H9 (cell line): ENCODE measurements at regions not wholly inside any gene's neighbourhood (a gene's known extent, or its start where the extent isn't known, plus 50 kb on each side); places are given as distances from the start of the nearest gene placed in this dataset.

Experiments
- DNase-seq: peaks from one replicate; pipeline ENCODE4 v3.0.0-alpha.2; 2017
- H2AFZ ChIP-seq: one replicate; pipeline ENCODE4 v1.6.1; 2013; ENCODE audit warnings: mild to moderate bottlenecking, low read length, control low read depth, moderate library complexity
- H2AK5ac ChIP-seq: 2 replicates; pipeline ENCODE4 v1.6.1; 2013; ENCODE audit warnings: low read length, control low read depth, mixed read lengths; ENCODE audit not compliant: insufficient read length
- H2BK120ac ChIP-seq: one replicate; pipeline ENCODE4 v1.6.1; 2013; ENCODE audit warnings: low read depth, mild to moderate bottlenecking, low read length, control low read depth, inconsistent platforms; ENCODE audit not compliant: poor library complexity, severe bottlenecking
- H2BK12ac ChIP-seq: 2 replicates; pipeline ENCODE4 v1.6.1; 2013; ENCODE audit warnings: low read length, control low read depth, mixed read lengths, low read depth; ENCODE audit not compliant: insufficient read length
- H2BK15ac ChIP-seq: 2 replicates; pipeline ENCODE4 v1.6.1; 2013; ENCODE audit warnings: low read depth, low read length, control low read depth
- H2BK20ac ChIP-seq: one replicate; pipeline ENCODE4 v1.6.1; 2013; ENCODE audit warnings: low read depth, mild to moderate bottlenecking, low read length, control low read depth, inconsistent platforms; ENCODE audit not compliant: poor library complexity, severe bottlenecking
- H2BK5ac ChIP-seq: 2 replicates; pipeline ENCODE4 v1.6.1; 2013; ENCODE audit warnings: low read length, control low read depth, mixed read lengths; ENCODE audit not compliant: insufficient read length
- H3K14ac ChIP-seq: 2 replicates; pipeline ENCODE4 v1.6.1; 2013; ENCODE audit warnings: low read length, control low read depth; ENCODE audit not compliant: insufficient read depth
- H3K18ac ChIP-seq: 2 replicates; pipeline ENCODE4 v1.6.1; 2013; ENCODE audit warnings: low read depth, mild to moderate bottlenecking, mixed read lengths, low read length, control low read depth; ENCODE audit not compliant: insufficient read length
- H3K23ac ChIP-seq: 2 replicates; pipeline ENCODE4 v1.6.1; 2013; ENCODE audit warnings: low read length, control low read depth, mixed read lengths, low read depth; ENCODE audit not compliant: insufficient read length
- H3K23me2 ChIP-seq: 2 replicates; pipeline ENCODE4 v1.6.1; 2013; ENCODE audit warnings: low read depth, mild to moderate bottlenecking, mixed read lengths, low read length, control low read depth; ENCODE audit not compliant: insufficient read length, poor library complexity, severe bottlenecking
- H3K27ac ChIP-seq: 2 replicates; pipeline ENCODE4 v1.5.1; 2013; ENCODE audit warnings: low read length, control low read depth, mixed read lengths, low read depth; ENCODE audit not compliant: insufficient read length
- H3K27me3 ChIP-seq: 2 replicates; pipeline ENCODE4 v1.6.1; 2013; ENCODE audit warnings: low read length, control low read depth, inconsistent platforms; ENCODE audit not compliant: insufficient read depth
- H3K4ac ChIP-seq: 2 replicates; pipeline ENCODE4 v1.6.1; 2013; ENCODE audit warnings: low read depth, mild to moderate bottlenecking, control low read depth, inconsistent platforms, low read length, moderate library complexity
- H3K4me1 ChIP-seq: 2 replicates; pipeline ENCODE4 v1.6.1; 2013; ENCODE audit warnings: low read length, control low read depth, inconsistent platforms; ENCODE audit not compliant: insufficient read depth
- H3K4me2 ChIP-seq: 2 replicates; pipeline ENCODE4 v1.6.1; 2013; ENCODE audit warnings: low read length, control low read depth, mixed read lengths; ENCODE audit not compliant: insufficient read length, insufficient read depth
- H3K56ac ChIP-seq: 2 replicates; pipeline ENCODE4 v1.6.1; 2013; ENCODE audit warnings: low read depth, mild to moderate bottlenecking, mixed read lengths, low read length, control low read depth; ENCODE audit not compliant: insufficient read length
- H3K79me1 ChIP-seq: 2 replicates; pipeline ENCODE4 v1.6.1; 2013; ENCODE audit warnings: low read depth, mild to moderate bottlenecking, moderate library complexity, low read length, control low read depth, inconsistent platforms; ENCODE audit not compliant: insufficient read depth, poor library complexity, severe bottlenecking
- H3K79me2 ChIP-seq: 2 replicates; pipeline ENCODE4 v1.6.1; 2013; ENCODE audit warnings: low read length, control low read depth, inconsistent platforms; ENCODE audit not compliant: insufficient read depth
- H3K9ac ChIP-seq: 2 replicates; pipeline ENCODE4 v1.6.1; 2013; ENCODE audit warnings: low read length, control low read depth, mixed read lengths; ENCODE audit not compliant: insufficient read length; ENCODE audit errors: extremely low read depth
- H3K9me3 ChIP-seq: one replicate; pipeline ENCODE4 v1.6.1; 2013; ENCODE audit warnings: low read depth, low read length, inconsistent platforms; ENCODE audit not compliant: control insufficient read depth
- H3T11ph ChIP-seq: one replicate; pipeline ENCODE4 v1.6.1; 2013; ENCODE audit warnings: mild to moderate bottlenecking, low read length, control low read depth, inconsistent platforms
- H4K20me1 ChIP-seq: one replicate; pipeline ENCODE4 v1.6.1; 2013; ENCODE audit not compliant: control insufficient read depth, insufficient read length, insufficient read depth
- H4K5ac ChIP-seq: 2 replicates; pipeline ENCODE4 v1.6.1; 2013; ENCODE audit warnings: low read depth, mild to moderate bottlenecking, mixed read lengths, low read length, control low read depth; ENCODE audit not compliant: insufficient read length
- H4K8ac ChIP-seq: replicated peaks from 2 replicates; pipeline ENCODE4 v1.6.1; 2013; ENCODE audit warnings: low read length, control low read depth, mixed read lengths, low read depth; ENCODE audit not compliant: insufficient read length
- H4K91ac ChIP-seq: 2 replicates; pipeline ENCODE4 v1.6.1; 2013; ENCODE audit warnings: low read depth, mild to moderate bottlenecking, moderate library complexity, mixed read lengths, low read length, control low read depth; ENCODE audit not compliant: insufficient read length
- H3K27ac Mint-ChIP-seq, 3 experiments: 2 replicates in 2 of 3; 3 replicates in 1 of 3; pipeline ENCODE4 v1.8.0; 2020 to 2021; ENCODE audit warnings: mixed read lengths in 3 of 3, mild to moderate bottlenecking in 1 of 3, moderate library complexity in 1 of 3
- H3K27me3 Mint-ChIP-seq: 2 replicates; pipeline ENCODE4 v1.8.0; 2021; ENCODE audit warnings: low read depth, mild to moderate bottlenecking, moderate library complexity, mixed read lengths
- H3K36me3 Mint-ChIP-seq, 3 experiments: 2 replicates in 2 of 3; 3 replicates in 1 of 3; pipeline ENCODE4 v1.8.0; 2020 to 2021; ENCODE audit warnings: low read depth in 3 of 3, mixed read lengths in 3 of 3; ENCODE audit not compliant: insufficient read depth in 1 of 3
- H3K4me1 Mint-ChIP-seq, 2 experiments: 2 replicates each; pipeline ENCODE4 v1.8.0; 2020; ENCODE audit warnings: mixed read lengths in 2 of 2
- H3K4me3 Mint-ChIP-seq, 2 experiments: 2 replicates in 1 of 2; 3 replicates in 1 of 2; pipeline ENCODE4 v1.8.0; 2020 to 2021; ENCODE audit warnings: mild to moderate bottlenecking in 2 of 2, mixed read lengths in 2 of 2, moderate library complexity in 1 of 2
- H3K9me3 Mint-ChIP-seq, 2 experiments: 2 replicates in 1 of 2; 3 replicates in 1 of 2; pipeline ENCODE4 v1.8.0; 2020; ENCODE audit warnings: mild to moderate bottlenecking in 2 of 2, mixed read lengths in 2 of 2, moderate library complexity in 1 of 2
- WGBS: extraction: QIAGEN DNeasy Blood & Tissue Kit; methylation state at CpG from one replicate; pipeline ENCODE4 v1.1.7; 2013; ENCODE audit warnings: missing lambda C conversion rate, low lambda C conversion rate, mixed read lengths; ENCODE audit not compliant: insufficient read length; ENCODE audit errors: extremely low coverage; 5-methylcytosine and 5-hydroxymethylcytosine counted together
- TF ChIP-seq, protein P1 (sequence below): fragments of 200-600 bp; sonication (generic); conservative IDR thresholded peaks from 3 replicates; pipeline ENCODE4 v1.8.0; 2021; ENCODE audit warnings: antibody characterized with exemption, mild to moderate bottlenecking

DNA sequence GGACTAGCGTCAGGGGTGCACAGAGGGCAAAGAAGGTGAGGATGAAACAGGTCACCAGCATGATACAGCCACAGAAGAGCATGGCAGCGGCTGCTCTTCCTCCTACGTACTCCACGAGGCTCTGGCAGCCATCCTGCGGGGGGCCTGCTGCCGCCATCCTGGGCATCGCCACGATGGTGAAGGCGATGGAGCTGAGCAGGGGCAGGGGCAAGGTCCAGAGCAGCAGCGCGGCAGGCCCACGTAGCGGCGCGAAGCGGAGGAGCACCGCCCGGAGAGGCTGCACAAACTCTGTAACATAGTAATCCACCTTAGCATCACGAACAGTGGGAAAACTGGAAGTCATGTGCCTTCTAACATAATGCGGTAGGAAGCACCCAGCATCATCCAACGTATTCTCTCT, 491.6 kb downstream of the PYDC2 start:
- no CpG with 5 or more reads among the region's 21 CpGs for WGBS
- Histone ChIP-seq H4K8ac (no peak overlapping the region), H2BK15ac (no peak overlapping the region), H3K27ac (no peak overlapping the region), H3K4ac (no peak overlapping the region), H2BK5ac (no peak overlapping the region), H3K23ac (no peak overlapping the region), H3T11ph (no peak overlapping the region), H4K5ac (no peak overlapping the region), H3K4me2 (no peak overlapping the region), H3K9me3 (no peaks in the 10 kb centered on the region), H3K79me1 (no peaks in the 10 kb centered on the region), H3K4me1 (no peaks in the 10 kb centered on the region), H2BK20ac (no peak overlapping the region), H3K27me3 (no peaks in the 10 kb centered on the region), H2AK5ac (no peak overlapping the region), H4K91ac (no peak overlapping the region), H3K23me2 (no peaks in the 10 kb centered on the region), H3K9ac (no peak overlapping the region), H3K79me2 (no peaks in the 10 kb centered on the region), H2BK12ac (no peak overlapping the region), H3K18ac (no peak overlapping the region), H2AFZ (no peak overlapping the region), H3K14ac (no peak overlapping the region), H4K20me1 (no peaks in the 10 kb centered on the region), H2BK120ac (no peak overlapping the region), H3K56ac (no peak overlapping the region)
- TF ChIP-seq, protein P1, sequence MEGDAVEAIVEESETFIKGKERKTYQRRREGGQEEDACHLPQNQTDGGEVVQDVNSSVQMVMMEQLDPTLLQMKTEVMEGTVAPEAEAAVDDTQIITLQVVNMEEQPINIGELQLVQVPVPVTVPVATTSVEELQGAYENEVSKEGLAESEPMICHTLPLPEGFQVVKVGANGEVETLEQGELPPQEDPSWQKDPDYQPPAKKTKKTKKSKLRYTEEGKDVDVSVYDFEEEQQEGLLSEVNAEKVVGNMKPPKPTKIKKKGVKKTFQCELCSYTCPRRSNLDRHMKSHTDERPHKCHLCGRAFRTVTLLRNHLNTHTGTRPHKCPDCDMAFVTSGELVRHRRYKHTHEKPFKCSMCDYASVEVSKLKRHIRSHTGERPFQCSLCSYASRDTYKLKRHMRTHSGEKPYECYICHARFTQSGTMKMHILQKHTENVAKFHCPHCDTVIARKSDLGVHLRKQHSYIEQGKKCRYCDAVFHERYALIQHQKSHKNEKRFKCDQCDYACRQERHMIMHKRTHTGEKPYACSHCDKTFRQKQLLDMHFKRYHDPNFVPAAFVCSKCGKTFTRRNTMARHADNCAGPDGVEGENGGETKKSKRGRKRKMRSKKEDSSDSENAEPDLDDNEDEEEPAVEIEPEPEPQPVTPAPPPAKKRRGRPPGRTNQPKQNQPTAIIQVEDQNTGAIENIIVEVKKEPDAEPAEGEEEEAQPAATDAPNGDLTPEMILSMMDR = no peak
- H3K4me1 Mint-ChIP-seq = no peaks in the 10 kb centered on the region; a peak in 1 of 4 replicates
- H3K36me3 Mint-ChIP-seq = no peaks in the 10 kb centered on the region
- H3K4me3 Mint-ChIP-seq = no peak overlapping the region
- no peaks in the 10 kb centered on the region for H3K27me3 Mint-ChIP-seq
- no peaks in the 10 kb centered on the region; a peak in 1 of 5 replicates for H3K9me3 Mint-ChIP-seq
- DNase-seq = no peak
- H3K27ac Mint-ChIP-seq = no peak overlapping the region; a peak in 1 of 7 replicates
